Spinal cord (tissue), 9 donors: ENCODE measurements at regions not wholly inside any gene's neighbourhood (a gene's known extent, or its start where the extent isn't known, plus 50 kb on each side); places are given as distances from the start of the nearest gene placed in this dataset.

Source experiments
- DNase-seq, 6 donors: peaks; one replicate each; pipeline versions ENCODE4 v3.0.0 to v3.0.0-alpha.2; 2013 to 2015; ENCODE audit warnings: low spot score in 6 of 6, low read depth in 4 of 6
- H3K27ac ChIP-seq: one replicate; pipeline ENCODE4 v1.5.1; 2013; ENCODE audit warnings: low read depth, low read length, control low read depth
- H3K27me3 ChIP-seq: one replicate; pipeline ENCODE4 v1.6.1; 2013; ENCODE audit warnings: low read length; ENCODE audit not compliant: control insufficient read depth, insufficient read depth
- H3K36me3 ChIP-seq: one replicate; pipeline ENCODE4 v1.6.1; 2013; ENCODE audit warnings: low read length; ENCODE audit not compliant: control insufficient read depth, insufficient read depth
- H3K4me1 ChIP-seq: one replicate; pipeline ENCODE4 v1.6.1; 2013; ENCODE audit warnings: low read length; ENCODE audit not compliant: control insufficient read depth, insufficient read depth
- H3K4me3 ChIP-seq: one replicate; pipeline ENCODE4 v1.5.1; 2013; ENCODE audit warnings: low read depth, low read length, control low read depth
- H3K9me3 ChIP-seq: one replicate; pipeline ENCODE4 v1.6.1; 2013; ENCODE audit warnings: low read length; ENCODE audit not compliant: control insufficient read depth, insufficient read depth
- WGBS: methylation state at CpG from one replicate; pipeline ENCODE4 v1.1.5; 2013; ENCODE audit warnings: missing lambda C conversion rate; ENCODE audit not compliant: insufficient coverage; 5-methylcytosine and 5-hydroxymethylcytosine counted together
- donor health status: healthy.

DNA sequence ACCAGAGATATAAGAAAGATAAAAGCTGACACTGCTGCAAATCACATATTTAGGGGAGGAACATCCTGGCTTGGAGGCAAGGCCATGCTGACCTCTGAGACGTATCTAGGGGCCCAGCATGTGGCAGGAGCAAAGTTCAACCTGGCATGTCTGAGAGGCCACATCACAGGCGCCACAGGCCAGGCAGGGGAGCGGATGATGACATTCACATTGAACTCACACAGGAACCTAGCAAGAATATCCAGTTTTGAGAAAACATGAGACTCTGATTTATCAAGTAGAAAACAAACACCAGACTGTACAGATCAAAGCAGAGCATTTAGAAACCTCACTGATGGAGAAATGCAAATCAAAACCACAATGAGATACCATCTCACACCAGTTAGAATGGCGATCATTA, 64.2 kb upstream of the STK32A start:
- no peaks in the 10 kb centered on the region for H3K36me3 ChIP-seq
- no peak overlapping the region for H3K4me3 ChIP-seq
- no peaks in the 10 kb centered on the region for H3K4me1 ChIP-seq
- WGBS: 93% methylated on average over 3 of the region's 4 CpGs
- no peak for DNase-seq
- no peak overlapping the region for H3K27ac ChIP-seq
- no peaks in the 10 kb centered on the region for H3K9me3 ChIP-seq
- no peaks in the 10 kb centered on the region for H3K27me3 ChIP-seq

DNA sequence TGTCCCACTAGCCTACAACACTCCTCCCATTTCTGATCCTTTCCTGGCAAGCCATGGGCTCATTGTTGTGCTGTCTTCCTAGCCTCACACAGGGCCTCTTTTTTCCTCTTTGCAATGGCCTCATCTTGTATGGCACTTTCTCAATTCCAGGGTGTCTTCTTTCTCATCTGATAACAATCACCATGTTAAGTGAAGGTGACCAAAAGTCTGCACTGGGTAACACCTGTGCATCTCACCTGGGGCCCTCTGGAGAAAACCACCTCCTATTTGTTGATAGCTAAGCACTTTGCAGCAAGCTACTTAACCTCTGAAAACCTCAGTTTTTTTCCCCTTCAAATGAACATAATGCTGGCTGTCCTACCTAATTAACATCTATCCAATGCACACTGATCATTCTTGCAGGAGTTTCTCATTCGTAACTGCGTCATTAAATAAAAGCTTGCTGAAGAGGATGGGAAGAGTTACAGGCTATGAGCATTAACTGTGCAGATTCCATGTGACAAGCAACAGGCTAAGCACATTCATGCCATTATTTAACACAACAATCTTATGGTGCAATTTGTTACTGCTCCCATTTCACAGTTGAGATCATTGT, 60.1 kb upstream of the STK32A start:
- Histone ChIP-seq H3K4me1 (no peaks in the 10 kb centered on the region), H3K27ac (no peak overlapping the region), H3K27me3 (no peaks in the 10 kb centered on the region), H3K36me3 (no peaks in the 10 kb centered on the region), H3K9me3 (no peaks in the 10 kb centered on the region), H3K4me3 (no peak overlapping the region)
- WGBS: no CpG with 5 or more reads among the region's 2 CpGs
- DNase-seq: no peak

DNA sequence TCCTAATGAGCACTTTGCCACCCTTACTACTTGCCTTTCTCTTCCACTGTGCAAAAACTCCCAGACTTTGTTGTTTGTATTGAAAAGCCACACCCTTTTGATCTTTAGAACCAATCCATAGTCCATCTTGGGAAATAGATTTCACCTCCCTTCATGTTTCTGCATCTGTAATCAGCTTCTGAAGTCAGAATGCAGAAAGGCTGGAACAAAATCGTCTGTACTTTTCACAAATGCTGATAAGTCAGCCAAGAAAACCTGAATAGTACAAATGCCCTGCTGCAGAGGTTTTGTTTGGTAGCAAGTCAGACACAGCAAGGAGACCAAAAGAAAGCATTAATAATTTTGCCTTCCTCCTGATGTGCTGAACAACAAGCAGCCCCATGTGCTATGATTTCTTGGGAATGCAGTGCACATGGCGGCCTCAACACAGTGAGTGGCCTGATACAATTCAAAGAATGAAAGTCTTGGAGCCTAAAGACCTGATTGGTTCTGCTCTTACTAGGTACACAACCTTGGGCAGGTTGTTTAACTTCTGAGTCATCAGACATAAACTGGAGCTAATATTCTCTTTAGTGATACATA, 59.2 kb upstream of the STK32A start:
- Histone ChIP-seq H3K27me3 (no peaks in the 10 kb centered on the region), H3K4me3 (no peak overlapping the region), H3K9me3 (no peaks in the 10 kb centered on the region), H3K27ac (no peak overlapping the region), H3K36me3 (no peaks in the 10 kb centered on the region), H3K4me1 (no peaks in the 10 kb centered on the region)
- 56% methylated on average over 2 of the region's 2 CpGs for WGBS
- no peak for DNase-seq

DNA sequence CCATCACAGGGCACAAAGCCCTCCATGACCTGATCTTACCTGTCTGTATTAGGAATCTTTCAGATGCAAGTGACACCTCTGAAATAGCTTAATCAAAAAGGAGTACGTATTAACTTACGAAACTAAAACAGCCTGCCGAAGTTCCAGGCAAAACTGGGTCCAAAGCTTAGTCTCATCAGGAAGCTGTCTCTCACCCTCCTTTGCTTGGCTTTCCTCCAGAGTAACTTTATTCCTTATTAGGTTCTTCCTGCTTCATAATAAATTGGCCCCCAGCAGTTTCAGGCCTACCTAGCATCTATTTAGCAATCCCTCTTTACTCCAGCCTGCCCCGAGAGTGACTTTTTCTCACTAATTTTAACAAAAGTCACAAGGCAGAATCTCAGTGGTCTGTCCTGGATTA, 58.4 kb upstream of the STK32A start:
- Histone ChIP-seq H3K27me3 (no peaks in the 10 kb centered on the region), H3K27ac (no peak overlapping the region), H3K4me3 (no peak overlapping the region), H3K9me3 (no peaks in the 10 kb centered on the region), H3K4me1 (no peaks in the 10 kb centered on the region), H3K36me3 (no peaks in the 10 kb centered on the region)
- no peak for DNase-seq
- whole genome bisulfite sequencing: 92% methylated on average over 4 of the region's 4 CpGs

DNA sequence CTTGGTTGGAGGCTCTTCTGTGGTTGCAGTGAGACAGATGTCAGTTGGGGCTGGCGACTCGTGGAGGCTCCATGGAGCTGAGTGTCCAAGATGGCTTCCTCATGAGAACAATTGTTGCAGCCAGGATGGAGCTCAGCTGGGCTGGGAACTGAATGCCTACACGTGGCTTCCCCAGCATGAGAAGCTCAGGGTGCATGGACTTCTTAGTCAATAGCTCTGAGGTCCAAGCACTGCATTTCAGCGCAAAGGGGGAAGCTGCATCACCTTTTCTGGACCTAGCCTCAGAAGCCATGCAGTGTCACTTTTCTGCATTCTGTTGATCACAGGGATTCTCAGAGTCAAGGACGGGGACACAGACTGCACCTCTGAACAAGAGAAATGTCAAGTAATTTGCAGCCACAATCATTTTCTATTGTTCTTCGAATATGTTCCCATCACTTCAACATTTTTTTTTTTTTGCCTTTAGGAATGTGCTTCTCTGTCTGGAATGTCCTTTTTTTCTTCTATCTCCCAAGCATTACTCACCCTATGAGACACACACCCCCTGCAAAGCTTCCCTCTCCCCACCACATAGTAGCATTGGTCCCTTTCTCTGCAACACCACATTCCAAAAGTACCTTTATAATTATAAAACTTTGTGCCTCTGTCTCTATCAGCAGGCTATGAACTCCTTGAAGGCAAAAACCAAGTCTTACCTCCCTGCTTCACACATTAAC, 57.5 kb upstream of the STK32A start:
- no peak overlapping the region for H3K27ac ChIP-seq
- no peak for DNase-seq
- H3K9me3 ChIP-seq: no peaks in the 10 kb centered on the region
- no peaks in the 10 kb centered on the region for H3K27me3 ChIP-seq
- no peak overlapping the region for H3K4me3 ChIP-seq
- WGBS: 80% methylated on average over 6 of the region's 6 CpGs
- no peaks in the 10 kb centered on the region for H3K36me3 ChIP-seq
- H3K4me1 ChIP-seq: no peaks in the 10 kb centered on the region

DNA sequence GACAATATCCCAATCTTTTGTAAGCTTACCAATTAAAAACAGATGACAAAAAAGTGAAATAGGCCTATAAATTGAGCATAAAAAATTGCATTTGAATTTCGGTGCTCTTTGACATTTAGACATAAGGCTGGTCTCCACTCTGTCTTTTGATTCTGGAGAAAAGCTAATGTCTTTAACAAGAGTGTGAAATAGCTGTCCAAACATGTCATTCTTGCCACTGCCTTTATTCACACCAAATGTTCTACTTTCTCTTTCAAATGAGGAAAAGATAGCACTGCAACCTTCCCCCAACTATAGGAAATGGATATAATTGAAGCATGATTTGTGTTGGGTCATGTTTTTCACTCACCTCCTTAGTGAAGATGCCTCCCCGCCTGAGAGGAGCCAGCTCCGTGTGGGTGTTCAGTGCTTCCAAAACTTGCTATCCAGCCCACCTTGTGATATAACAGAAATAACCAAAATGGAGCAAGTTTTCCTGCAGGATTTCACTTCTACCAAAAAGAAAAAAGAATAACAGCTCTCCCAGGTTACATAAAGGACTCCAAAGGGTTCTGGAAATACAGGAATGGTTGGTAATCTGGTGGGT, 55.2 kb upstream of the STK32A start:
- no peaks in the 10 kb centered on the region for H3K9me3 ChIP-seq
- H3K36me3 ChIP-seq: no peaks in the 10 kb centered on the region
- peak in 1 of 6 donors; percentile 51 for DNase-seq
- no peaks in the 10 kb centered on the region for H3K4me1 ChIP-seq
- no CpG with 5 or more reads among the region's 3 CpGs for WGBS
- H3K4me3 ChIP-seq: no peak overlapping the region
- no peaks in the 10 kb centered on the region for H3K27me3 ChIP-seq
- no peak overlapping the region for H3K27ac ChIP-seq

DNA sequence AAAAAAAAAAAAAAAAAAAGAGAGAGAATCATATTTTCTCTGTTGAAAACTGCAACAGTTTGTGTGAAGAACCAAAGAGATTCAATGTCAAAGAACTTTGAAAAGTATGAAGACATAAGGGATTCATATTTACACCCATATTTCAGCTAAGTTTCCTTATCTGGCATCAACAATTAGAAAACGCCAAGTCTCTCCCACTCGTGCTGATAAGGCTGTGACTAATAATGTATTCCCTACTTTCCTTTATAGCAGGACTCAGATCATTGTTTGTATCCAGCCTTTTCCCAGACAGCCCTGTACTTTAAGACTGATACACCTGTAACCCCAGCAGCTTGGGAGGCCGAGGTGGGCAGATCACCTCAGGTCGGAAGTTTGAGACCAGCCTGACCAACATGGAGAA, 54.1 kb upstream of the STK32A start:
- H3K27ac ChIP-seq: no peak overlapping the region
- H3K36me3 ChIP-seq: no peaks in the 10 kb centered on the region
- H3K4me3 ChIP-seq: no peak overlapping the region
- H3K9me3 ChIP-seq: no peaks in the 10 kb centered on the region
- 100% methylated on average over 2 of the region's 4 CpGs for WGBS
- DNase-seq: no peak
- H3K27me3 ChIP-seq: no peaks in the 10 kb centered on the region
- no peaks in the 10 kb centered on the region for H3K4me1 ChIP-seq
